NCI-H2107 treated with DMSO at 0.1 percent for 48 hours (cell line): ENCODE measurements at regions not wholly inside any gene's neighbourhood (a gene's known extent, or its start where the extent isn't known, plus 50 kb on each side); places are given as distances from the start of the nearest gene placed in this dataset.
A peak's percentile ranks its signal among the peaks of the same experiment; 100 is the strongest.

Experiments
- DNase-seq: peaks from one replicate; lab custom pipeline; 2025; ENCODE audit not compliant: unreplicated experiment; lab: John Stamatoyannopoulos, UW

GRCh38 chr14:76950055-76951020 is 78.2 kb downstream of the IRF2BPL start:
- DNase-seq = no peak

DNA sequence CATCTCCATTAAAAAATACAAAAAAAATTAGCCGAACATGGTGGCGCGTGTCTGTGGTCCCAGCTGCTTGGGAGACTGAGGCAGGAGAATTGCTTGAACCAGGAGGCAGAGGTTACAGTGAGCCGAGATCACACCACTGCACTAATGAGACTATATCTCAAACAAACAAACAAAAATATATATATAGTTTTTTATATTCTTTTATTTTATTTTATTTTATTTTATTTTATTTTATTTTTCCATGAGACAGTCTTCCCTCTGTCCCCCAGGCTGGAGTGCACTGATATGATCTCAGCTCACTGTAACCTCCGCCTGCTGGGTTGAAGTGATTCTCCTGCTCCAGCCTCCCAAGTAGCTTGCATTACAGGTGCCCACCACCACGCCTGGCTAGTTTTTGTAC is 79.5 kb downstream of the IRF2BPL start:
- no peak for DNase-seq

- no peak for DNase-seq
Measured at GRCh38 chr14:76948213-76948947, 80.1 kb downstream of the IRF2BPL start.

- DNase-seq = no peak
Measured at GRCh38 chr14:76947838-76948184, 80.7 kb downstream of the IRF2BPL start.

- peak; percentile 98 for DNase-seq
Measured at GRCh38 chr14:76947078-76947837, 81.2 kb downstream of the IRF2BPL start.

DNA sequence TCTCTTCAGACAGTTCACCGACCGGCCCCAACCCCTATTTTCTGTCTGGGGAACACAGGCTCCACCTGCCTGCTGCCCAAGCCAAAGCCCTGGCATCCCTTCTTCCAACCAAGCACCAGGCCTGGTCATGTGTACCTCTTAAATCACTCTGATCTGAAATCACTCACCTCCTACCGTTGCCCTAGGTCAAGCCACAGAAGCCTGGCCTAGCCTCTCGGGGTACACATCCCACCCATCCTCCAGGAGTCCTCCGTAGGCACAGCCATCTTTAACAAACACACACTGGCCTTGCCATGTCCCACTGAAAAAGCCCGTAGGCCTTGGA is 81.8 kb downstream of the IRF2BPL start:
- no peak for DNase-seq

DNA sequence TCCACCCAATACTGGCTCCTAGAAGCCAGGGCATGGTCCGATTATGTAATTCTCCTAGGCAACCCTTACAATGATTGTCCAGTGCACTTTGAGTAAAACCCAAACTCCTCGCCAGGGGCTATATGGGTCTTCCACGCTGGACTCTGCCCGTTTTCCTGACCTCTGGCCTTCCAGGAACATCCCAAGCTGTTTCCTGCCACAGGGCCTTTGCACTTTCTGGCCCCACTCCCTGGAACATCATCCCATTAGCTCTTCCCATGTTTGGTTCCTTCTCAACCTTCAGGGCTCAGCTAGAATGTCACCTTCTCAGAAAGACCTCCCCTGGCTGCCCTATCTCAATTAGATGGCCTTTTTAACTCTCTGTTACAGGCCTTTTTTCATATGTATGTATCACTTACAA is 85.4 kb downstream of the IRF2BPL start:
- DNase-seq = no peak

DNA sequence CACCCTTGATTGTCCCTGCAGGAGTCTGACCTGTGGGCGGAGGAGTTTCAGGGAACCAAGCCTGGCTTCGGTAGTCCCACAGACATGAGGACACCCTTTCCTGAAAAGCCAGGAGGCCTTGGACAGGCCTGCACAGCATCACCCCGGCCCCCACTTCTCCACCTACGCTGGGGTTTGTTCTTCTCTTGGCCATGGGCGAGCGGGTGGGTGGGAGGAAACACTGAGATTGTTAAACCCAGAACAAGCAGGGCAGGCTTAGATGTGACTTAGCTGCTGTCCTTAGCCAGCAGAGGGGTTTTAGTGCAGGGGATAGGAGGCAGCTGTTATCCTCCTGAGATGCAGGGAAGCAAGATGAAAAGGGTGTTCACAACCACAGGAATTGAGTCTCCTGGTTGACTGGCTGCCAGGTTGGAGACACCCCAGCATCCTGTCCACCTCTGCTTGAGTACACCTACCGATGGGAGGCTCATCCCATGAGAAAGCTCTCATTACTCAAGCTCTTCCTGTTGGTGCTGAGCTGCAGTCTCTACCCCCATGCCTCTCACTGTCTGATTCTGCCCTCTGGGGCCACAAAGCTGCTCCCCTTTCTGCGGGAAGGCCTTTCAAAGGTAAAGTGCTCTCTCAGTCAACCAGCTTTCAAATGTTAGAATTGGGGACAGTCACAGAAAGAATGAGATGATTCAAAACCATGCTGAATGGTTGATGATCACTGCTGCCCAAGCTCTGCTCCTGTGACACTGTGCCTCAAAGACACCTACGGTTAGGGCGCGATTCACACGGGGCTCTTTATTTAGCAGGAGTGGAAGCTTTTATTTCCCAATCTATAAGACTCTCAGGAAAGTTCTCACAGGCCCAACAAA is 86.3 kb downstream of the IRF2BPL start:
- DNase-seq = no peak

GRCh38 chr14:76941544-76941943 is 87.0 kb downstream of the IRF2BPL start:
- no peak for DNase-seq

GRCh38 chr14:76940021-76940760 is 88.3 kb downstream of the IRF2BPL start:
- no peak for DNase-seq

- DNase-seq = no peak
Measured at GRCh38 chr14:76939015-76939742, 89.3 kb downstream of the IRF2BPL start.

GRCh38 chr14:76938092-76938500 is 90.4 kb downstream of the IRF2BPL start:
- no peak for DNase-seq

- peak; percentile 61 for DNase-seq
Measured at GRCh38 chr14:76937181-76938091, 91.1 kb downstream of the IRF2BPL start.

- no peak for DNase-seq
Measured at GRCh38 chr14:76936483-76936882, 92.0 kb downstream of the IRF2BPL start.

DNA sequence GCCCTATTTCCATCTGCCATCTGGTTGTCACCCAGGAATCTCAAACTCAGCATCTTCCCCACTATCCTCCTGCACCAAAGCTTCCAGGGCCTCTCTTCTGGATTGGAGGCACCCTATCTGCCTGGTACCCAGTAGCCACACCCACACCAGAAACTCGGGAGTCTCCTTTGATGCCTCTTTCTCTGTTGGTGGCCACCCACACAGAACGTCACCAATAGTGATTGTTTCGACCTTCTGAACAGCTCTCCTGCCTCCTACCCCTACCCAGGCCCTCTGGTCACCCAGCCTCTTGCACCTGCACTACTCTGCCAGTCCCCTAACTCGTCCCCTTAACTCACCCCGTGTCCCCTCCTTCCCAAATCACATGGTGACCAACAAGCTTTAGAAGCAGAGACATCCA is 95.0 kb downstream of the IRF2BPL start:
- DNase-seq = no peak

GRCh38 chr14:76931631-76932402 is 96.7 kb downstream of the IRF2BPL start:
- DNase-seq = no peak

GRCh38 chr14:76930549-76930948 is 98.0 kb downstream of the IRF2BPL start:
- DNase-seq = no peak

- DNase-seq = peak; percentile 48
Measured at GRCh38 chr14:76929927-76930326, 98.6 kb downstream of the IRF2BPL start.
